ENCODE measurements at regions not wholly inside any gene's neighbourhood (a gene's known extent, or its start where the extent isn't known, plus 50 kb on each side); places are given as distances from the start of the nearest gene placed in this dataset.

GRCh38 chr11:97143463-97143862 lies 753.6 kb downstream of the JRKL start:
- POLR2A ChIA-PET, result no interaction called here
- CTCF ChIA-PET, result no interaction called here
- no peaks in the 10 kb centered on the region for H3K36me3 Mint-ChIP-seq (ENCODE audit: low read depth)
- no peak overlapping the region for H3K27ac Mint-ChIP-seq
- H3K9me3 Mint-ChIP-seq, result peaks cover 12% of the 10 kb centered on the region
- H3K4me3 Mint-ChIP-seq, result no peak overlapping the region
- no peak for DNase-seq
- H3K27me3 Mint-ChIP-seq, result no peaks in the 10 kb centered on the region
- intact Hi-C loops (cut with micrococcal nuclease), result no loop called here
- ATAC-seq, result no peak
- TF ChIP-seq CTCF (IDR thresholded peaks at IDR 0.05), result no peak
- H3K4me1 Mint-ChIP-seq (ENCODE audit: low read depth), result no peaks in the 10 kb centered on the region

- POLR2A ChIA-PET, result no interaction called here
- H3K27ac Mint-ChIP-seq, result no peak overlapping the region
- no peaks in the 10 kb centered on the region for H3K27me3 Mint-ChIP-seq
- no peaks in the 10 kb centered on the region for H3K4me1 Mint-ChIP-seq (ENCODE audit: low read depth)
- no peak overlapping the region for H3K4me3 Mint-ChIP-seq
- ATAC-seq (no peak), DNase-seq (no peak)
- intact Hi-C loops (cut with micrococcal nuclease), result no loop called here
- no peak for TF ChIP-seq CTCF (IDR thresholded peaks at IDR 0.05)
- no peaks in the 10 kb centered on the region for H3K36me3 Mint-ChIP-seq (ENCODE audit: low read depth)
- CTCF ChIA-PET, result no interaction called here
- peaks cover 2% of the 10 kb centered on the region for H3K9me3 Mint-ChIP-seq
Measured at GRCh38 chr11:97149741-97150140, 759.9 kb downstream of the JRKL start.

- ChIA-PET CTCF (no interaction called here), POLR2A (no interaction called here)
- ATAC-seq (no peak), DNase-seq (no peak)
- intact Hi-C loops (cut with micrococcal nuclease), result no loop called here
- Mint-ChIP-seq H3K27me3 (no peaks in the 10 kb centered on the region), H3K4me1 (ENCODE audit: low read depth) (no peaks in the 10 kb centered on the region), H3K4me3 (no peak overlapping the region), H3K27ac (no peak overlapping the region), H3K36me3 (ENCODE audit: low read depth) (no peaks in the 10 kb centered on the region), H3K9me3 (peaks cover 3% of the 10 kb centered on the region)
- no peak for TF ChIP-seq CTCF (IDR thresholded peaks at IDR 0.05)
Measured at GRCh38 chr11:97157221-97157740, 767.5 kb downstream of the JRKL start.

GRCh38 chr11:97158243-97158642 lies 768.4 kb downstream of the JRKL start:
- H3K27ac Mint-ChIP-seq, result no peak overlapping the region
- no peaks in the 10 kb centered on the region for H3K36me3 Mint-ChIP-seq (ENCODE audit: low read depth)
- H3K27me3 Mint-ChIP-seq, result no peaks in the 10 kb centered on the region
- intact Hi-C loops (cut with micrococcal nuclease), result no loop called here
- no peaks in the 10 kb centered on the region for H3K4me1 Mint-ChIP-seq (ENCODE audit: low read depth)
- DNase-seq (no peak), ATAC-seq (no peak)
- H3K4me3 Mint-ChIP-seq, result no peak overlapping the region
- no peak for TF ChIP-seq CTCF (IDR thresholded peaks at IDR 0.05)
- POLR2A ChIA-PET, result no interaction called here
- CTCF ChIA-PET, result no interaction called here
- H3K9me3 Mint-ChIP-seq, result peaks cover 3% of the 10 kb centered on the region

- intact Hi-C loops (cut with micrococcal nuclease), result no loop called here
- Mint-ChIP-seq H3K27me3 (no peaks in the 10 kb centered on the region), H3K27ac (no peak overlapping the region), H3K4me3 (no peak overlapping the region), H3K36me3 (ENCODE audit: low read depth) (no peaks in the 10 kb centered on the region), H3K9me3 (peaks cover 3% of the 10 kb centered on the region), H3K4me1 (ENCODE audit: low read depth) (no peaks in the 10 kb centered on the region)
- no peak for TF ChIP-seq CTCF (IDR thresholded peaks at IDR 0.05)
- ChIA-PET CTCF (no interaction called here), POLR2A (no interaction called here)
- ATAC-seq (no peak), DNase-seq (no peak)
Measured at GRCh38 chr11:97163631-97164191, 773.9 kb downstream of the JRKL start.
